ENCODE measurements at regions not wholly inside any gene's neighbourhood (a gene's known extent, or its start where the extent isn't known, plus 50 kb on each side); places are given as distances from the start of the nearest gene placed in this dataset.

DNA sequence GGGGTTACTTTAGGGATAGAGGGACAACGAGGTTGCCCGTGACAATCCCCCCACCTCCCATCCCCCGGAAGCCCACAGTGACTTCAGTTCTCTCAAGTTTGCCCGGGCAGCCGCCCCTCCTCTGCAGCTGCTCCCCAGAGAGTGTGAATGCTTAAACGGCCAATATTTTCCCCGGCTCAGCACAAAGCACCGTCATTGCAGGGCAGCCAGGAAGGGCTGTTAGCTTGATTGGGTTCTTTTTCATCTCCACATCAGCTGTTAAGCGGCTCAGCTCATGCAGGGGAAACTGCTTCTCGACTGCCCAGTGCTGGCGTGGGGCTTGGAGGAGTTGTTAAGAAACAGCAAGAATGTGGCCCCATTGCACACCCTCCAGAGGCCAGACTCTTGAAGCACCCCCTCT lies 120.5 kb upstream of the NCOR2 start:
- intact Hi-C loops (cut with DNase I; ENCODE audit: low total_unique reads), result no loop called here
- no peak overlapping the region for H3K4me3 ChIP-seq (ENCODE audit: low read depth, poor library complexity, severe bottlenecking)
- no peak for DNase-seq (ENCODE audit: low spot score in 2 of 2)
- 15 to 25% methylated on average over 11 of the region's 11 CpGs for WGBS, 2 donors
- TF ChIP-seq, protein P1, sequence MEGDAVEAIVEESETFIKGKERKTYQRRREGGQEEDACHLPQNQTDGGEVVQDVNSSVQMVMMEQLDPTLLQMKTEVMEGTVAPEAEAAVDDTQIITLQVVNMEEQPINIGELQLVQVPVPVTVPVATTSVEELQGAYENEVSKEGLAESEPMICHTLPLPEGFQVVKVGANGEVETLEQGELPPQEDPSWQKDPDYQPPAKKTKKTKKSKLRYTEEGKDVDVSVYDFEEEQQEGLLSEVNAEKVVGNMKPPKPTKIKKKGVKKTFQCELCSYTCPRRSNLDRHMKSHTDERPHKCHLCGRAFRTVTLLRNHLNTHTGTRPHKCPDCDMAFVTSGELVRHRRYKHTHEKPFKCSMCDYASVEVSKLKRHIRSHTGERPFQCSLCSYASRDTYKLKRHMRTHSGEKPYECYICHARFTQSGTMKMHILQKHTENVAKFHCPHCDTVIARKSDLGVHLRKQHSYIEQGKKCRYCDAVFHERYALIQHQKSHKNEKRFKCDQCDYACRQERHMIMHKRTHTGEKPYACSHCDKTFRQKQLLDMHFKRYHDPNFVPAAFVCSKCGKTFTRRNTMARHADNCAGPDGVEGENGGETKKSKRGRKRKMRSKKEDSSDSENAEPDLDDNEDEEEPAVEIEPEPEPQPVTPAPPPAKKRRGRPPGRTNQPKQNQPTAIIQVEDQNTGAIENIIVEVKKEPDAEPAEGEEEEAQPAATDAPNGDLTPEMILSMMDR (IDR thresholded peaks at IDR 0.05), result no peak
- no peak for TF ChIP-seq POLR2A (IDR thresholded peaks at IDR 0.05)

DNA sequence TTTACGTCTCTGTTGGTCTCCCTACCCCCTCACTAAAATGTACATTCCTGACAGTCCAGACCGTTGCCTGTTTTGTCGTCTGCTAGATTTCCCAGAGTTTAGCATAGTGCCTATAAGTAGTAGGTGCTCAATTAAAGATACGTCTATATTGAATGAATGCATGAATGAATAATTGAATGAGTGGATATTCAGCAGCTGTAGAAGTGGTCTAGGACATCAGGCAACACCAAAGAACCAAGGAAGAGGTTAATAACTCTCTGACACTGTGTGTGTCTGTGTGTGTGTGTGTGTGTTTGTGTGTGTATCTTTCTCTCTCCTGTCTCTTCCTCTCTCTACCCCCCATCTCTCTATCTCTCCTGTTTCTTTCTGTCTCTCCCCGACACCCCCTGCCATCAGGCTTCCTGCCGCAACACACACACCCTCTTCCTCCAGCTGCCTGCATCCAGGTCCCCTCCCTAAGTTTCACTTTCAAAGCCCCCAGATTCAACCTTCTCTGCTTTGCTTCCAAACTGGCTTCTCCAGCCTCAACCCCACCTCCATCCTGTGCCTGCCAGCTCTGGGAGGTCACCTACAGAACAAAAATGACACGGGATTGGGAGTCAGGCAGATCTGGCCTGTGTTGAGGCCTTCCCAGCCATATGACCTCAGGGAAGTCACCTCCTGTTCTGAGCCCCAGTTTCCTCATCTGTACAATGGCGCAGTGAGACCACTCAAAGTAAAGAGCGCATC lies 119.9 kb upstream of the NCOR2 start:
- WGBS, 2 donors, result 62 to 68% methylated on average over 9 of the region's 9 CpGs
- no peak for DNase-seq (ENCODE audit: low spot score in 2 of 2)
- intact Hi-C loops (cut with DNase I; ENCODE audit: low total_unique reads), result no loop called here
- no peak for TF ChIP-seq POLR2A (IDR thresholded peaks at IDR 0.05)
- TF ChIP-seq, protein P1 (IDR thresholded peaks at IDR 0.05), result no peak
- no peak overlapping the region for H3K4me3 ChIP-seq (ENCODE audit: low read depth, poor library complexity, severe bottlenecking)

DNA sequence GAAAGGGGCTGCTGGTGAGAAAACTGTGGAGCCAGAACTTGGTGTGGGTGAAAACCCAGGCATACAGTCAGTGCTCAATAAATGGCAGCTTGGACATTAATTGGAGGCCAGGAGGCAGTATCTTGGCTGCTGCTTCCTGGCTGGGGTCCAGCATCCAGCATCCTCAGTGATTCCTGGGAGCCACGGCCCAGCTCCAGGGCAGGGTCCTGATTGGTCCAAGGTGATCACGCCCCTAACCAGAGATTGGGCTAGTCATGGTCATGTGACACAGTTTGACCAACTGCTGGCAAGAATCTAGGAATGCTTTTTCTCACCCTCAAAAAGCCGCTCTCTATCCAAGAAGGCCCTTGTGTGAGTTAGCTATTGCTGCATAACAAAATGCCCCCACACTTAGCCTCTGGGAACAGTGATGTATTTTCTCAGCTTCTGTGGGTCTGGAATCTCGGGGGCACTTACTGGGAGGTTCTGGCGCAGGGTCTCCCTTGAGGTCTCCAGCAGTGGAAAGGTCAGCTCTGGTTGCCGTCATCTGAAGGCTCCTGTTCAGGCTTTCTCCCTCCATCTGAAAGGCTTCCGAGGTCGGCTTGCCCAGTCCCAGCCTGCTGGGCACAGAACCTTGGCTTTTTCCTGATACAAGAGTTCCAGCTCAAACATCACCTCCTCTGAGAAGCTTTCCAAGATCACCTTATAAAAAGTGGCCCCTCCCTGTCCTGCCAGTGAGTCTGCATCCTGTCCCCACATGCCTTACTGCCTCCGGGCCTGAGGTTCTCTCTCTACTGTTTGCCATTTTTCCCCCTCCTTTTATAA lies 119.2 kb upstream of the NCOR2 start:
- H3K4me3 ChIP-seq (ENCODE audit: low read depth, poor library complexity, severe bottlenecking), result no peak overlapping the region
- no peak for DNase-seq (ENCODE audit: low spot score in 2 of 2)
- 72 to 77% methylated on average over 9 of the region's 9 CpGs for WGBS, 2 donors
- TF ChIP-seq, protein P1 (IDR thresholded peaks at IDR 0.05), result no peak
- no peak for TF ChIP-seq POLR2A (IDR thresholded peaks at IDR 0.05)
- intact Hi-C loops (cut with DNase I; ENCODE audit: low total_unique reads), result no loop called here

DNA sequence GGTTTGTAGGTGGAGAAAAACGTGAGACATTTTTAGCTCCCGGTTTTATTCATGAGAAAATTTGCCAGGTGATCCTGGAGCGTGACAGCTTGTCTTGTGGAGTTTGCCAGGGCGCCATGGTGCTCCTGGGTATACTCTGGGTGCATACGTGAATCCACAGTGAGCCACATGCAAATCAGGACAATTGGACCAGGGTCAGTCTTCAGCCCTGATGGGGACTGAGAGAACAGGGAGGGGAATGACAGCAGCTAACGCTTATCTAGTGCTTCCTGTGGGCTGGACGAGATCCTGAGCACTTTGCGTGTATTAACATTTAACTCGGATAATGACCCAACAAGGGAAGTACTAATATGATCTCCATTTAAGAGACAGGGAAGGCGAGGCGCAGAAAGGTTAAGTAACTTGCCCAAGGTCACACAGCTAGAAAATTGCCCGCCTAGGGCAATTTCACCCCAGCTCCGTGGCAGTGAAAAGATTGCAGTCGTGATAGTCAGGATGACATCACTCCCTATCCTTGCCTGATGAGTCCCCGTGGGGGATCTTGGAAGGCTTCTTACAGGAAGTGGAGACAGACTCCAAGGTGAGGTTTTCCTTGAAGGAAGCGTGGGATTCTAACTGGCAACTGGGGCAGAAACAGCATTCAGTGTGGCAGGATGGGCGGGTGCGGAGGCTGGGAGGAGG lies 118.4 kb upstream of the NCOR2 start:
- H3K4me3 ChIP-seq (ENCODE audit: low read depth, poor library complexity, severe bottlenecking), result no peak overlapping the region

DNA sequence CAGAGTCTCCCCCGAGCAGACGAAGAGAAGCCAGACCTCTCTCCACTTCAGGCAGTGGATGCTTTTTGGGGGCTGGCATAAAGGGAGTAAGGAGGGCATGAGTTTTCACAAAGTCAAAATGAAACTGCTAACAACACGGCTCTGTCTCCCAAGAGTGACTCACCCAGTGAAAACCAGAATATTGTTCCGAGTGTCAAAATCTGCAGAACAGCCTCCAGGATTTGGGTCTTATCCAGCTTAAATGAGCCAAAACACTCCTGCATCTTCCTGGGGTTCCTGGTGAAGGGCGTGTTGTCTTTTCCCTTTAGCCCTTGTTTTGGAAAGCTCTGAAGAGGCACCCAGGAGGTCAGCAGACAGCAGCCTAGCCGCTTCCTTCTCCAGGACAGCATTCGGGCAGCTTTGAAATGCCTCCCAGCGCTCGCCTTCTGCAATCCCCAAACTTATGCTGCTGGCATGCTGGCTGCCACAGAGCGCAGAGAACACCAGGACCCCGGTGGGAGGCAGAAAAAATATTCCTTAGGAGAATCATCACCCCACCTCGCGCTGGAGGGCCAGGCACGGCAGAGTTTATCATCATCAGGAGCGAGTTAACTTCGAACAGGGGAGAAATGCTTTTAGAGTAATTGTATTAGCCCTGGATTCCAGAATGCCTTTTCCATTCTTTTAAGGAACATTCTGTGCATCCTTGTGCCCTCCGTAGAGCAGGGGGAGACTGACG lies 117.7 kb upstream of the NCOR2 start:
- intact Hi-C loops (cut with DNase I; ENCODE audit: low total_unique reads), result no loop called here
- 14 to 22% methylated on average over 18 of the region's 18 CpGs for WGBS, 2 donors
- peak in 1 of 2 donors; percentile 64 for DNase-seq (ENCODE audit: low spot score in 2 of 2)
- no peak overlapping the region for H3K4me3 ChIP-seq (ENCODE audit: low read depth, poor library complexity, severe bottlenecking)
- TF ChIP-seq, protein P1 (IDR thresholded peaks at IDR 0.05), result no peak
- TF ChIP-seq POLR2A (IDR thresholded peaks at IDR 0.05), result no peak

More for the DNA sequence above, 118.4 kb upstream of the NCOR2 start:
- 32 to 41% methylated on average over 18 of the region's 18 CpGs for WGBS, 2 donors
- no peak for DNase-seq (ENCODE audit: low spot score in 2 of 2)
- intact Hi-C loops (cut with DNase I; ENCODE audit: low total_unique reads), result no loop called here
- TF ChIP-seq, protein P1 (IDR thresholded peaks at IDR 0.05), result no peak
- TF ChIP-seq POLR2A (IDR thresholded peaks at IDR 0.05), result no peak

Measured in lower leg skin (tissue), 4 donors.